Iris pigment epithelial cell (primary cell): ENCODE measurements at regions not wholly inside any gene's neighbourhood (a gene's known extent, or its start where the extent isn't known, plus 50 kb on each side); places are given as distances from the start of the nearest gene placed in this dataset.
A peak's percentile ranks its signal among the peaks of the same experiment; 100 is the strongest.
"Not testable (repeated sequence)": the region's sequence is repeated elsewhere in the genome, so short reads cannot be mapped to it uniquely, and the experiment has no call there.

Experiments used
- DNase-seq: peaks from one replicate; pipeline ENCODE4 v3.0.0-alpha.2; 2011; ENCODE audit warnings: low read depth

DNA sequence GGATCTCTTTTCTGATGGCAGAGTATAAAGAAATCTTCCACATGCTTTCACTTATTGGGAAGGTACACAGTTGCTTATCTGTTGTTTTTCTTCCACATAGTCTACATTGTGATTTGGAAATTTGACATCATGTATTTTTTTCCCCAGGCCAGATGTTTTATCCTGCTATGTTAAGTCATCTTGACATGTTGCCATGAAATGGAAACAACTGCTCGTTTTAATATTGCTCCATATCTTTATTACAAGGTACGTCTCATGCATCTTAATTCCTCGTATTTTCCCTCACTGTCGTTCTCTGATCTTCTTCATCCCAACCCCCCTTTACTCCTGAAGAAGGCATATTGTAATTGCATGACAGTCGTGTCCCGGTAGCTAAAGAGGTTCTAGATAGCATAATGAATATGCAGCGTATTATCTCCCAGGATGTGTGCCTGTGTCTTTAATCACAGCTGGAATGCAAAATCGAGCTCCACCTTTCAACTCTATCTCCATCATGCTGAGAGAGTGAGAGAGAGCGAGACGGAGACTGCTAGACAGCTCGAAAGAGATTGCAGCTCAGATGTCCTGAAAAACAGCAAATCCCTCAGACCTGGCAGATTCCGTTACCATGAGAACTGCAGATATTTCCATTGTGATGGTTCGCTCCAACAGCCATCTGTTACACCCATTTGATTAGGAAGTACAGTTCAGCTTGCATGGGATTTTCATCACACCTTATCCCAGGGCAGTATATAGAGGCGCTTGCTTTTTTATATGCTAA lies 281.7 kb downstream of the TMEM38B start:
- no peak for DNase-seq

DNA sequence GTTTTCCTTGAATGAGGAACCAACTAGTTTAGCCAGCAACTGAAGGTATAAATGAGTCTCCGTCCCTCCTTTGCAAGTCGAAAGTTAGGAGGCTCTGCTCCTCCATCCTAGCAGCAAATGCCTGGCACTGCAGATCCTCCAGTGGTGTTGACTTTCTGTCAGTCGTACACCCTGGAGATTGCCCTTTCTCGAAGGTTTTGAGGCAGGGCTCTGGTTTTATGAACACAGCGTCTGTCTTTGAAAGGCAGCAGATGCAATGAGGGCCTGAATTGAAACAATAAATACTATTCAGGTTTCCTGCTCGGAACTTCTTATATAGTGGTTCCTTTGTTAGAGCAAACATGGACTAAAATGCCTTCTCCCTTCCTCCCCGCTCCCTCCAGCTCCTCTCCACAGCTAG lies 284.0 kb downstream of the TMEM38B start:
- DNase-seq: no peak

DNA sequence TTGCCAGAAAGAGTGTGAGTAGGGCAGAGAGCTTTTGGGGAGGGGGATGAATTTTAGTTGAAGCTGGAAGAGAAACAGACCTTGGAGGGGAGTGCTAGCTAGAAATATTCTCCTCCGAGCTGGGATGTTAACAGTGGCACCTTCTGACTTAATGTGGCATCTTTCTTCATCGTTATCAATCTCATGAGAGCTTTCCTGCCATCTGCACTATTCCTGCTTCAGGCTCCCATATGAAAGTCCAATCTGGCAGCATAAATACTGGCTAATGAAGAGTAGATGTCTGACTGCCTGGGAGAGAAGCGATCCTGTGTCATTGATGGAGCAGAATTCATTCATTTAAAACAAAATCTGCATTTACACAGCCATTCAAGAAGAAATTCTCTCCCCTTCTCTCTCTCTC lies 284.5 kb downstream of the TMEM38B start:
- DNase-seq: no peak

DNA sequence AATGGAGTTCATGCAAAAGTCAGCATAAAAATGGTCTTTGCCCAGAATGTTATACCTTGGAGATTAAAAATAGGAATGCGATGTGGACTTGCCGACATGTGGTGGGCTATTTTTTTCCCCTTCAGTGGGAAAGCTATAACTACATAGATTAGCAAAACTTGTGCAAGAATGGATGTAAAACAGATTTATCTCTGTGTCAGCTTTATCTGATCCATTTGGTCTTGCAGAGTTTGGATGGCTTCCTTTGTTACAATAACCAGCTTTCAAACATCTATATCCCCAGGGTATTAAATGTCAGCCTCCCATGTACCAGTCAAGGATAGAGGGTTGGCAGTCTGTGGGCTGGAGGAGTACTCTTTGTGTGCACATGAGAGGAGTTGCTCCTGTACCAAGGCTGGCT lies 284.9 kb downstream of the TMEM38B start:
- DNase-seq: no peak

DNA sequence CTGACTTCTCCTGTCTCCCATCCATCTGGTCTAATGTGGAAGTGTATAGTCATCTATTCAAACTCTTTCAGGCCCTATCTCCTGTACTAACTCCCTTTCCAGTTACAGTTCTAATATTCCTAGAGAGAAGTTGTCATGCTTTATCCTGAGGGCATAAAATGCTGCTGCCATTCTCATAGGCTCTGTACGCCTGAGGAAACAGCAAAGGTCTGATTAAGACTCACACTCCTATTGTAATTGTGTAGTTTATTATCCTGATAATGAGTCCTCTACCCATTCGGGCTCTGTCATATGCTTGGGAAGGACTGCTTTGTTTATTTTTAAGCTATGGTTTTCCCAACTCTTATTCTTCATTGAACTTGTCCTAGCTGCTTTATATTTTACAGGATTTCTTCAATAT lies 290.4 kb downstream of the TMEM38B start:
- DNase-seq: no peak

DNA sequence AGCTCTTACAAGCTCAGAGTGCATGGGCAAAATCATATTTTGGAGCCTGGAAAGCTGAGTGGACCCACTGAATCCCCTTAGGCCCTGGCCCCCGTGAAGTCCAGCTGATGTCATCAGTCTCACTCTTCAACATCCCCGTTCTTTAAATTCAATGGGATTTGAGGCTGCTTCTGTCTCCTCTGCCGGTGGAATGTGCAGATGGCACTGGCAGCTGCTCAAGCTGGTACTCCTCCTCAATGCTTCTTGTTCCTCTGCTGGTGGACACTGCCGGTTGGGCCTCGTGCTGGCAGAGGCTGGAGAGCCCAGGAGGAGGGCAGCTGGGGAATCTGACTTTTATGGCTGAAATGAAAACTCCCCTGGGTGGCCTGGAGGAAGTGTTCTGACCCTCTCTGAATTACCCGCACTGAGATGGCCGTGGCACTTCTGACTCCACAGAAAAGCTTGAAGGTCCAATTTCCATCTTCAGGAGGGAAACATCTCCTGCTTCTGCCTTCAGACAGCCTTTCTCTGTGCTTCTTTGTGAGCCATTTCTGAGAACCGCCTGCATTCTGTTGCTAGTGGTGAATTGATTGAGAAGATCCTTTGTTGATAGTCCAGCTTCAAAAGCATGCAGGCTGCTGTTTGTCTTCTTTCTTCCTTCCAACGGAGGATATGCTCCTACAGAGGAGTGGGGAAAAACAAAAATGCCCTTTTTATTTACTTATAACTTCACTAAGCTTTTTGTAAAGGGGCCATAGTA lies 298.9 kb downstream of the TMEM38B start:
- DNase-seq: no peak

DNA sequence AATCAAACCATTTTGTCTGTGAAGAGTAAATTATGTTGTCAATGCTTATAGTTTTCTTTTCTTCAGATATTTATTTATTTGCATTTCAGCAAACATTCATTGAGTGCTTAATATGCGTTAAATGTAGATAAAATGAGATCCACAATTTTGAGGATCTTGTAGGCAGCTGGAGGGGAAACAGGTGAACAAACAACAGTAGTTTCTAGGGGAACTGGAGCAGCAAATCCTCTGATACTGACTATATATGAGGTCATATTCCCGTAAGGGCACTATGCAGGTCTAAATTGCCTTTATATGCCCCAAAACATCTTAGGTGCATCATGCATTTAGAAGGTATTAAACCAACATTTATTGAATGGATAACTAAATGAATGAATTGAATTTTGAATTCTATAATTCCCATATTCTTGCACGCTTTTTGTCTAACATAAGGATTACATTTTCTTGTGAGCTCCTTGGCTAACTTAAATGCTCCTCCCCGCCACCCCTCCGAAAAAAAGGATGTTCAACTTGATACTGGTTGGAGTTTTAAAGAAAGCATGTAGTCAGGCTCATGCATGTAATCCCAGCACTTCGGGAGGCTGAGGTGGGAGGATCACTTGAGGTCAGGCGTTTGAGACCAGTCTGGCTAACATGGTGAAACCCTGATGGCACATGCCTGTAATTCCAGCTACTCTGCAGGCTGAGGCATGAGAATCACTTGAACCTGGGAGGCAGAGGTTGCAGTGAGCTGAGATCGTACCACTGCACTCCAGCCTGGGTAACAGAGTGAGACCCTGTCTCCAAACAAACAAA lies 299.8 kb downstream of the TMEM38B start:
- DNase-seq: no peak

DNA sequence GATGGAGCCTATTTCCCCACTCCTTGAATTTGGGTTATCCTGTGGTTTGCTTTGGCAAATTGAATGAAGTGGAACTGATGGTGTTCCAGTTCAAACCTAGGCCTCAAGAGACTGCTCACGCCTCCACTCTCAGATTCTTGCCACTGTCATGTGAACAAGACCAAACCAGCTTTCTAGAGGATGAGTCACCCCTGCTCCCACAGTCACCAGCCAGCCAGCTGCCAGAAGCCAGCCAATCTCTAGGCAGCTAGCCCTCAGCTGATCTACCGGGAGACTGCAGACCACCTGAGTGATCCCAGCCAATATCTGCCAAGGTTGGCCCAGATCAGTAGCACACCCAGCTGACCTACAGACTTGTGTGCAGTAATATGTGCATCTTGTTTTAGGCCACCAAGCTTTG lies 300.6 kb downstream of the TMEM38B start:
- peak; percentile 0 for DNase-seq

DNA sequence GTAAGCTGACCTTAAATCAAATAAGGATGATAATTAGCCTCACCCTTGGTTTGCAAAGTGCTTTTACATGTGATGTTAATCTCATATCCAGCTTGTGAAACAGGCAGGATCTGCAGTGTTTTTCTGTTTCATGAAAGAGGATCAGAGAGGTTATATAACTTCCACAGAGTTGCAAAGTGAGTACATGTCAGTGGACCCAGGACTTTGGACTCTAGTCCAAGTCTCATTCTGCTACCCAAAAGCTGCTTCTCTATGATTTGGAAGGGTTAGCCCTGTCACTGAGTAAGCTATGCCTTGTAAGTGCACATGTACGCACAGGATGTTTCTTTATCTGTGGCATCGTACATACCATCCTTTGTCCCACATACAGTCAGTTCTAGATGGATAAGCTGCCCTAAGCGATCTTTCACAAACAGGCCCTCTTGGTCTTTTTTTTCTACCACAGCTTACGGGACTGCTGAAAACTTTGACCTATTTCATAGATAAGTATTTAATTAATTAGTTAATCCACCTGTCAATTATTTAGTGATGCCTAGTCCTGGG lies 322.9 kb downstream of the TMEM38B start:
- DNase-seq: no peak

DNA sequence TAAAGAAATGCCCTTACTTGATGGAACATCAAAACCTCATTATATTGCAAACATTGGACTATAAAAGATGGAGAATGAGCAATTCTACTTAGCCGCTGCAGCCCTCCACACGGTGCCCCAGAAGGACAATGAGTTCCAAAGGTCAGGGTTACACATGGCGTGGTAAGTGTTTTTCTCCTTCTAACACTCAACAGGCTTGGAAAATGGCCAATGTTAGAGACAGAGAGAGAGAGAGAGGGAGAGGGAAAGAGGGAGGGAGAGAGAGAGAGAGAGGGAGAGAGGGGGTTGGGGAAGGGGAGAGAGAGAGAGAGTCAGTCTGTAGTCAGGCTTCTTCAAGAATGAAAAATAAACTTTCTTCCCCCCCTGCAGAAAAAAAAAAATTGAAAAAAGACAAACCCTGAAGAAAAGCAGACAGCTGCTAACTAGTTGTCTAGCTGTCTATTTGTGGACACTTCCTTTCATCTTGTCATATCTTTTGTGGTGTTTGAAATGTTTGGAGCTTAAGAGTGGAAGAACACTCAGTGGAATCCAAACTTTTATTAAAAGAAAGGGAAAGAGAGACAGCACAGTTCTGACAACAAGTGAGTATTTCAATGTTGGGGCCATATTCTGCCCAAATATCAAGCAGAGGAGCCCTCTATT lies 324.8 kb downstream of the TMEM38B start:
- DNase-seq: no peak

DNA sequence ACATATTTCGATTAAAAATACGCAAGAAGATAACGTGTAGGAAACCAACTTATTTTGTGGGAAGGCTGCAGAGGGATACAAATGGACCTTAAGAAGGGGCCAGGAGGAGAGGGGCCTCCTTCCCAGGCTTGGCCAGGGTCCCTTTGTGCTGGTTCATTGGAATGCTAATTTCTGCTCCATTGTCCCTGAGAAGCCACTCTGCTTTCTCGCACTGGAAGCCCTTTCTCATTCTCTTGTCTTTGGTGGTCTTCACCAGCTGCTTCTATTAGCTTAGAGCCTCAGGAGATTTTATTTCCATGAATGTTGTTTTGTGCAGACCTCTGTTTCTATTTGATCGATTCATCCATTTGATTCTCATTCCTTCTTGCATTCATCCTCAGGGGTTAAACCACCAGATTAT lies 325.4 kb downstream of the TMEM38B start:
- no peak for DNase-seq

DNA sequence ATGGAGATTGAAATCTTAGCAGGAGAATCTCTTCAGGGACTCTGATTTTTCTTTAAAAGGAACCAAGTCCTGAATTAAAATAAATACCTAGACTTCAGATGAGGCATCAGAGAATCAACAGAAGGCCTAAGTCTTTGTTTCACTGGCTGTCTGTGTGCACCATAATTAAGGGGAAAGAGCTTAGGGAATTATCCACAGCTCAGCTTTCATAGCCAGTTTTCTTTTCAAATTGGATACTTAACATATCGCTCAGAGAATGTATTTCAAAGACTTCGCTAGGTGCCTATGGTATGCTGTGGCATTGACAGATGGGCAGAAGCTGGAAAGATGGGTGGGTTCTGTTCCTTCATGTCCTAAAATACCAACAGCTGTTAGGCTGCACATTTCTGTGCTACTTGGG lies 325.8 kb downstream of the TMEM38B start:
- DNase-seq: no peak

DNA sequence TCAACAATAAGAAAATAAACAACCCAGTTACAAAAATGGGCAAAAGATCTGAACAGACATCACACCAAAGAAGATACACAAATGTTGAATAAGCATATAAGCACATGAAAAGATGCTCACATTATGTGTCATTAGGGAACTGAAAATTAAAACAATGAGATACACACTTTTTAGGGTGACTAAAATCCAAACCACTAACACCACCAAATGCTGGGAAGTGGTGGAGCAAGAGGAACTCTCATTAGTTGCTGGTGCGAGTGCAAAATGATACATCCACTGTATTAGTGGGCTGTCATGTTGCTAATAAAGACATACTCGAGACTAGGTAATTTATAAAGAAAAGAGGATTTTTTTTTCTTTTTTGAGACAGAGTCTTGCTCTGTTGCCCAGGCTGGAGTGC lies 329.1 kb downstream of the TMEM38B start:
- no peak for DNase-seq

DNA sequence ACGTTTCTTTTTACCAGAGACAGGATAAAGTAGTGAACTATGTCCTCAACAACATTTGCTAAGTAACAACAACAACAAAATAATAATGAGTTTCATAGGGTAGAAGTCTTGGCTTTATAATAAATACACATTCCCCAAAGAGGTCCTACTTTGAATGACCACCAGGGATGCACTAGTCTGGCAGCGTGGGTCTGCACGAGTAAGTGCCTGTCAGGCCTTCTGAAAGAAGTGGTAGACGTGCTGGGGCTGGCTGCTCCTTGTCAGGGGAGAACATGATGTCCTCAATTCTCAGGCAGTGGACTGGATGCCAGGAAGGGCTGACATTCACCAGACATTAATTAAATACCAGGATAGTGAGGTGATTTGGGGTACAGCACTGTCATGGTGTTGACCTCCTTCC lies 331.1 kb downstream of the TMEM38B start:
- no peak for DNase-seq

DNA sequence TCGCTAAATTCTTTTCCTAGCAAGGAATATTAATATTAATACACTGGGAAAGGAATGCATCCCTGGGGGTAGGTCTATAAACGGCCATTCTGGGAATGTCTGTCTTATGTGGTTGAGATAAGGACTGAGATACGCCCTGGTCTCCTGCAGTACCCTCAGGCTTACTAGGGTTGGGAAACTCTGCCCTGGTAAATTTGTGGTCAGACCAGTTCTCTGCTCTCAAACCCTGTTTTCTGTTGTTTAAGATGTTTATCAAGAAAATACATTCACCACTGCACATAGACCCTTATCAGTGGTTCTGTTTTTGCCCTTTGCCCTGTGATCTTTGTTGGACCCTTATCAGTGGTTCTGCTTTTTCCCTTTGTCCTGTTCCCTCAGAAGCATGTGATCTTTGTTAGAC lies 335.8 kb downstream of the TMEM38B start:
- DNase-seq: not testable (repeated sequence)

DNA sequence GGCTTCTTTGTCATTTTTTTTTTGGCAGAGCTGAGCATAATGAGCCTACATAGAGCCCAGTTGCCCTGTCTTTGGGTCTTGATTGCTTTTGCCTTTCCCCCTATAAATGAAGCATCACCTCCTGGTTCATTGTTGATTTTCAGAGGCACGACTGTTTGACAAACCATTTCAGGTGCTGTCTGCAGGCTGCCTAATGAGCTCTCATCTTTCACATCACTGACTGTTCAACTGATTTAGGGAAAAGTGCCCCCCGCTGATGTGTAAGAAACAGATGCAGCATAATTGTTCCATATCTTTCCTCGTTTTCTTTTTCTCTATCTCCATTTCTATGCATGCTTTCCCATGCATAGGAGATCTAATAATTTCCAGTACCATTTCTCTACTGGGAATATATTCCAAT lies 338.6 kb downstream of the TMEM38B start:
- DNase-seq: no peak

DNA sequence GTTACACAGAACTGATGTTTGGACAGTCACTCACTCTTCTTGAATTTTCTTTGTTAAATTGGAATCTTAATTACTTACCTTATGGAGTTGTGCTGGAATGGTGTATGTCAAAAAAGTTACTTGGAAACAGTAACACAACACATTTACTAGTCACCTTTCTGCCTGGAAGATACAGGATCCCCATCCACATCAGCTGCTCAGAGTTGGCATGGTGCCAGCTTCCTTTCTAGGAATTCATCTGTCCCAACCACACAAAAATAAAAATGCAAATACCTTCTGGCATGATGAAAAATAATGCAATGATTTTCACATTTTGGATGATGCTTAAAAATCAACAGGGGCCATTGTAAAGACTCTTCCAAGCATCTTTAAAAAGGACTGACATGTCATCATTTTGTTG lies 341.5 kb downstream of the TMEM38B start:
- no peak for DNase-seq

DNA sequence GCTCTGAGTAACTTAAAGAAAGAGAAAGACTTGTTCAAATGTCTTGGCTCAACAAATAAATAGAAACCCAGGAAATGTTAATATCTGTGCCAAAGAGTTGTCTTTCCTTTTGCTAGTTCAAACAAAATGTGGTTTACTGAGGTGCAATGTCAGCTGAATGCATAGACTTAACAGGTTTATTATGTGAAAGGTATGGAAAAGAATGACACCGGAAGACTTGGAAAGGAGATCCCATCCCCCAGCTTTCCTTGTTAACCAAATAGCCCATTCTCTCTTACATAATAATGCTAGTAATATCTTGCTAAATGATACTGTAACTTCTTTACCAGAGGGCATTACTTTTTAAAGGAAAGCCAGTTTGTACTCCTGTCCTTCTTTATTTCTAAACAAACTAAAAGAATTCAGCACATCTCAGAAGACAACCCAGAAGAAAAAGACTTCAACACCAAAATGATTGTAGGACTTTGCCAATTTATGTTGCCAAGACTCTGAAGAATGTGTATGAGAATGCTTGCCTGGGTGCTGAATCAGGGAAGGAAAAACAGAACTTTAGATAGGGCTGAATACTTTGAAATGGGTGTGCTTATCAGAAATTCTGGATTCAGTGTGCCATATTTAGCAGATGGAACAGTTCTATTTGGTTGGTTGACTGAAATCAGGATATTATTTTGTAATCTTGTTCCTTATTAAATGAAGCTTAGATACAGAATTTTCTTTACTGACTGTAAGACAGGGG lies 344.1 kb downstream of the TMEM38B start:
- no peak for DNase-seq

DNA sequence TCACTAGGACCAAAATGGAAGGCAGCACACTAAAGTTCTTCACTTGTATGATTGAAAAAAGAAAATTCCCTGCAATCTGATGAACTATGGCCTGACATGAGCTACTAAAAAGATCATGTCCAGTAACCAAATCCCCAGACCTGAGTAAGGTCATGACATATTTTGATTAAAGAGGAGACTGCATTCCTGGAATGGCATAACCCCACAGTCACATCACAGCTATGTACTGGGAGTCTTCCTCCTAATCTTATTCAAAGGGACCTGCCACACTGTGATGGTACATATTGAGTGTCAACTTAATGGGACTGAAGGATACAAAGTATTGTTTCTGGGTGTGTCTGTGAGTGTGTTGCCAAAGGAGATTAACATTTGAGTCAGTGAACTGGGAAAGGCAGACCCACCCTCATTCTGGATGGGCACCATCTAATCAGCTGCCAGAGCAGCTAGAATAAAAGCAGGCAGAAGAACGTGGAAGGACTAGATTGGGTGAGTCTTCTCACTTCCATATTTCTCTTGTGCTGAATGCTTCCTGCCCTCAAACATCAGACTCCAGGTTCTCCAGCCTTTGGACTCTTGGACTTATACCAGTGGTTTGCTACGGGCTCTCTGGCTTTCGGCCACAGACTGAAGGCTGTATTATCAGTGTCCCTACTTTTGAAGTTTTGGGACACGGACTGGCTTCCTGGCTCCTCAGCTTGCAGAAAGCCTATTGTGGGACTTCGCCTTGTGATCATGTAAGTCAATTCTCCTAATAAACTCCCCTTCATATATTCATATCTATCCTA lies 345.0 kb downstream of the TMEM38B start:
- DNase-seq: no peak

DNA sequence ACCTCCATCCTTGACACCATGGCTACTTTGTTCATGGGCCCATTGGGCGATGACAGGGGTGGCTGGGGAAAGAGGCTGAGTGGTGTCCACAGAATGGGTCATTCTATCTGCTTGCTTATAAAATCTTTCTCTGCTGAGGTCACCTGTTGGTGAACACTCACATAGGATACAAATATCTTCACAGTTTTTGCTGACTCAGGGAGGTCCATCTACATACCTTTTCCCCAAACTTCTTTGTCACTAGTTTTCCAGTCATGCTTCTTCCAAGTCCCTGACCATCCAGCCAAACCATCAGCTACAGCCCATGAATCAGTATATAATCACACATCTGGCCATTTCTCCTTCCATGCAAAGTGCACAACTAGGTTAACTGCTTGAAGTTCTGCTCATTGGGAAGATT lies 347.6 kb downstream of the TMEM38B start:
- DNase-seq: not testable (repeated sequence)

DNA sequence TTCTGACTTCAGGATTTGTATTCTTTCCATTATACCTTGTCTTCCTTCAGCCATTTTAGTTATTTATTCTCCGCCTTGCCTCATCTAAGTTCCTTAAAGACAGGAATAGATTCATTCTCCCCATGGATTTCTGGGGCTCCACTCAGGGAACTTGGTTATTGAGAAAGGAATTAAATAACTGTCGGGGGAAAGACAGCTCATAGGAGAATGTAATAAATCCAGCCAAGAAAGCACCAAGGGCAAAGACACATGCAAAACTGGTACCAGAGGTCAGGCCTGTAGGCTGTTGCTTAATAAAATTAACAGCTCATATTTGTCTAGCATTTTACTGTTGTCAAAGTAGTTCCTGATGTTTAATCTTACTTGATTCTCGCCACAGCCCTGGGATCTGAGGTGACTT lies 357.2 kb downstream of the TMEM38B start:
- no peak for DNase-seq
